ENCODE measurements at regions not wholly inside any gene's neighbourhood (a gene's known extent, or its start where the extent isn't known, plus 50 kb on each side); places are given as distances from the start of the nearest gene placed in this dataset.

GRCh38 chr12:38448991-38449390, 132.4 kb downstream of the ALG10B start:
- TF ChIP-seq, protein P1, sequence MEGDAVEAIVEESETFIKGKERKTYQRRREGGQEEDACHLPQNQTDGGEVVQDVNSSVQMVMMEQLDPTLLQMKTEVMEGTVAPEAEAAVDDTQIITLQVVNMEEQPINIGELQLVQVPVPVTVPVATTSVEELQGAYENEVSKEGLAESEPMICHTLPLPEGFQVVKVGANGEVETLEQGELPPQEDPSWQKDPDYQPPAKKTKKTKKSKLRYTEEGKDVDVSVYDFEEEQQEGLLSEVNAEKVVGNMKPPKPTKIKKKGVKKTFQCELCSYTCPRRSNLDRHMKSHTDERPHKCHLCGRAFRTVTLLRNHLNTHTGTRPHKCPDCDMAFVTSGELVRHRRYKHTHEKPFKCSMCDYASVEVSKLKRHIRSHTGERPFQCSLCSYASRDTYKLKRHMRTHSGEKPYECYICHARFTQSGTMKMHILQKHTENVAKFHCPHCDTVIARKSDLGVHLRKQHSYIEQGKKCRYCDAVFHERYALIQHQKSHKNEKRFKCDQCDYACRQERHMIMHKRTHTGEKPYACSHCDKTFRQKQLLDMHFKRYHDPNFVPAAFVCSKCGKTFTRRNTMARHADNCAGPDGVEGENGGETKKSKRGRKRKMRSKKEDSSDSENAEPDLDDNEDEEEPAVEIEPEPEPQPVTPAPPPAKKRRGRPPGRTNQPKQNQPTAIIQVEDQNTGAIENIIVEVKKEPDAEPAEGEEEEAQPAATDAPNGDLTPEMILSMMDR (IDR thresholded peaks at IDR 0.05), result no peak
- no peaks in the 10 kb centered on the region for H3K36me3 ChIP-seq
- no peak overlapping the region for H3K27ac ChIP-seq
- no peak for DNase-seq
- no peak for ATAC-seq
- no peaks in the 10 kb centered on the region for H3K9me3 ChIP-seq
- H3K27me3 ChIP-seq, result no peaks in the 10 kb centered on the region
- H3K4me1 ChIP-seq, result no peaks in the 10 kb centered on the region
- intact Hi-C loops (cut with DNase I), result no loop called here
- H3K4me3 ChIP-seq, result no peak overlapping the region

DNA sequence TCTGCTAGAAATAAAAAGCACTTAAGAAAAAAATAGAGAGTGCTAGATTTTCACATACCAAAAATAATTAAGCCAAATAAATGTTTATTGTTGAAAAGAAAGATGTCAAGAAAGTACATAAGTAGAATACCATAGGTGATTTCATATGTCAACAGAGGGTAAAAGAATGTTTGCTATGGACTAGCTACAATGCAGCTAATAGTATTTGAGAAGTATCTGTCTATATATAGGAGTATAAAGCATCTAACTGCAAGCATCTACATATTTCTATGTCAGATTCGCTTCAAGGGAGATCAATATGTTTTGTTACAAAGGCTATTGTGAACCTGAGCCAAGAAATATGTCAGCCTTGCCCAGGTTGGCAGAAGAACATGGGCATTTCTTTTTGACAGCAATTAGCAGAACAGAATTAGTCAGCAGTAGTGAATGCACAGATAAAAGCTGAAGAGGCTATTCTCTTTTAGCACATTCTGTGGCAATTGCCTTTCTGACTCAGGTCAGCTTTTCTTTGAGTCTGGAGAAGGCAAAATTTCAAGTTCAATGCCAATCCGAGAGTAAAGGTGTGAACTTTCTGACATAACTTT, 140.1 kb downstream of the ALG10B start:
- no peak for ATAC-seq
- TF ChIP-seq, protein P1 (IDR thresholded peaks at IDR 0.05), result no peak
- H3K4me3 ChIP-seq, result no peak overlapping the region
- H3K9me3 ChIP-seq, result no peaks in the 10 kb centered on the region
- H3K27me3 ChIP-seq, result no peaks in the 10 kb centered on the region
- H3K27ac ChIP-seq, result no peak overlapping the region
- DNase-seq, result no peak
- H3K4me1 ChIP-seq, result no peaks in the 10 kb centered on the region
- no peaks in the 10 kb centered on the region for H3K36me3 ChIP-seq
- intact Hi-C loops (cut with DNase I), result no loop called here

- intact Hi-C loops (cut with DNase I), result no loop called here
- H3K36me3 ChIP-seq, result no peaks in the 10 kb centered on the region
- ATAC-seq (no peak), DNase-seq (no peak)
- no peaks in the 10 kb centered on the region for H3K27me3 ChIP-seq
- no peak overlapping the region for H3K4me3 ChIP-seq
- H3K27ac ChIP-seq, result no peak overlapping the region
- TF ChIP-seq, protein P1 (IDR thresholded peaks at IDR 0.05), result no peak
- H3K9me3 ChIP-seq, result no peaks in the 10 kb centered on the region
- H3K4me1 ChIP-seq, result no peaks in the 10 kb centered on the region
These were observed 148.4 kb downstream of the ALG10B start for GRCh38 chr12:38465020-38465419.

DNA sequence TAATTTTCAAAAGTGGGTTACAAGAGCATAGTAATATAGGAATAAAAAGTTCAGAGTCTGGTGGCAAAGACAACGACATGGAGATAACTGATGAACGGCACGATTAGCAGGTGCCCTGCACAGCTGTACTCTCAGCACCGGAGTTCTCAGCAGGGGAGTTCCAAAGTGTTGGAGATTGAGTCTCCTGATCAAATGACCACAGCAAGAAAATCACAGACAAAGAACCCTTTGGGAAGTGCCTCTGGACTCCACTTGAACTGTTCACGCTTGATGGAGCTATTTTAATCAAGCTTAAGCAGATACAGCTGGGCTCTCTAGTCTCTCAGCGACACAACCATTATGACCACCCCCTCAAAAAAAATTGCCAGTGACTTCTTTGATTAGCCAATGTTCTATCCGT, 153.1 kb downstream of the ALG10B start:
- DNase-seq, result no peak
- no peaks in the 10 kb centered on the region for H3K36me3 ChIP-seq
- ATAC-seq, result no peak
- H3K27ac ChIP-seq, result no peak overlapping the region
- intact Hi-C loops (cut with DNase I), result no loop called here
- no peaks in the 10 kb centered on the region for H3K27me3 ChIP-seq
- no peak overlapping the region for H3K4me3 ChIP-seq
- no peaks in the 10 kb centered on the region for H3K9me3 ChIP-seq
- no peaks in the 10 kb centered on the region for H3K4me1 ChIP-seq
- TF ChIP-seq, protein P1 (IDR thresholded peaks at IDR 0.05), result no peak

- intact Hi-C loops (cut with DNase I), result no loop called here
- ATAC-seq, result no peak
- H3K4me3 ChIP-seq, result no peak overlapping the region
- no peaks in the 10 kb centered on the region for H3K9me3 ChIP-seq
- no peak for DNase-seq
- H3K27ac ChIP-seq, result no peak overlapping the region
- H3K4me1 ChIP-seq, result no peaks in the 10 kb centered on the region
- no peaks in the 10 kb centered on the region for H3K27me3 ChIP-seq
- TF ChIP-seq, protein P1 (IDR thresholded peaks at IDR 0.05), result no peak
- H3K36me3 ChIP-seq, result no peaks in the 10 kb centered on the region
These were observed 160.9 kb downstream of the ALG10B start for GRCh38 chr12:38477340-38478090.
